DOHH2 (cell line): ENCODE measurements at regions not wholly inside any gene's neighbourhood (a gene's known extent, or its start where the extent isn't known, plus 50 kb on each side); places are given as distances from the start of the nearest gene placed in this dataset.
A peak's percentile ranks its signal among the peaks of the same experiment; 100 is the strongest.

ENCODE experiments used
- H3F3A ChIP-seq: fragments of 200-600 bp; sonication (generic), shearing (Covaris generic); 2 replicates; pipeline ENCODE4 v1.6.0; 2016; ENCODE audit warnings: antibody characterized with exemption, mild to moderate bottlenecking; ENCODE audit not compliant: control insufficient read depth, insufficient read depth
- H3K27ac ChIP-seq: fragments of 200-600 bp; sonication (generic); 2 replicates; pipeline ENCODE4 v1.5.1; 2014; ENCODE audit warnings: low read depth, mild to moderate bottlenecking, low read length, moderate library complexity
- H3K27me3 ChIP-seq: fragments of 200-600 bp; sonication (generic); 2 replicates; pipeline ENCODE4 v1.6.1; 2014; ENCODE audit warnings: mild to moderate bottlenecking, low read length, mixed read lengths; ENCODE audit not compliant: control insufficient read depth
- H3K36me3 ChIP-seq: fragments of 200-600 bp; sonication (generic); 2 replicates; pipeline ENCODE4 v1.6.1; 2014; ENCODE audit warnings: mild to moderate bottlenecking, low read length, moderate library complexity, mixed read lengths; ENCODE audit not compliant: control insufficient read depth
- H3K4me1 ChIP-seq: fragments of 200-600 bp; sonication (generic); 2 replicates; pipeline ENCODE4 v1.6.1; 2014; ENCODE audit warnings: mild to moderate bottlenecking, low read length, mixed read lengths; ENCODE audit not compliant: control insufficient read depth
- H3K4me2 ChIP-seq: fragments of 200-600 bp; sonication (generic); 2 replicates; pipeline ENCODE4 v1.6.0; 2014; ENCODE audit warnings: mild to moderate bottlenecking, low read length, moderate library complexity
- H3K4me3 ChIP-seq: fragments of 200-600 bp; sonication (generic); 2 replicates; pipeline ENCODE4 v1.5.1; 2014; ENCODE audit warnings: mild to moderate bottlenecking, low read length, mixed read lengths
- H3K79me2 ChIP-seq: fragments of 200-600 bp; sonication (generic); 2 replicates; pipeline ENCODE4 v1.6.1; 2014; ENCODE audit warnings: mild to moderate bottlenecking, low read length, mixed read lengths; ENCODE audit not compliant: control insufficient read depth
- H3K9me2 ChIP-seq: fragments of 200-600 bp; sonication (generic); replicated peaks from 2 replicates; pipeline ENCODE4 v1.6.1; 2014; ENCODE audit warnings: mild to moderate bottlenecking, low read length, mixed read lengths; ENCODE audit not compliant: control insufficient read depth
- H3K9me3 ChIP-seq: fragments of 200-600 bp; sonication (generic); 2 replicates; pipeline ENCODE4 v1.6.1; 2014; ENCODE audit warnings: antibody characterized with exemption, low read length, mixed read lengths; ENCODE audit not compliant: control insufficient read depth, insufficient read depth
- H4K20me1 ChIP-seq: fragments of 200-600 bp; sonication (generic); 2 replicates; pipeline ENCODE4 v1.6.0; 2014; ENCODE audit warnings: low read depth, mild to moderate bottlenecking, antibody characterized with exemption, low read length, moderate library complexity; ENCODE audit not compliant: control insufficient read depth, insufficient read depth
- EZH2phosphoT487 ChIP-seq: fragments of 200-600 bp; sonication (generic); IDR thresholded peaks from 2 replicates; pipeline ENCODE4 v1.6.1; 2017; ENCODE audit warnings: borderline replicate concordance, mild to moderate bottlenecking, antibody characterized with exemption, low read length, moderate library complexity, mixed read lengths
- TF ChIP-seq, protein P1 (sequence below): fragments of 200-600 bp; sonication (generic); IDR thresholded peaks from one replicate; pipeline ENCODE4 v1.5.1; 2014; ENCODE audit warnings: antibody characterized with exemption, mild to moderate bottlenecking, low read depth, low read length; ENCODE audit not compliant: poor library complexity, severe bottlenecking

DNA sequence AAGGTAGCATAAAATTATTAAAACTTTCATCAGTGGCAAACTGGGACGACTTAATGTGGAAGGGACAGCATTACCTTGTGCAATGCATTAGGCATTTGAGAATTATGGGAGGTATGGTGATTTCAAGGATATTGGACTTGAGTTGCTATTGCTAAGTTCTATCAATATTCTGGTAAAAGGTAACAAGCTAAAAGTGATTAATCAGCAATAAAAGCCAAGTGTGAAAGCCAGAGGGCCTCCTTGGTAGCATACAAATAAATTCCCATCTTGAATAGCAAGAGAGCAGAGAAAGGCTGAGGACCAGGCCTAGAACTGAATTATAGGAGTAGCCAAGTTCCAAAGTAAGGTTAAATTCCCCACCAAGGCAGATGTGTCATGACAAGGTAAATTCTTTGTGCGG is 74.2 kb upstream of the KCNH7 start:
- no peaks in the 10 kb centered on the region for H3K4me1 ChIP-seq
- H3K4me3 ChIP-seq = no peak overlapping the region
- no peaks in the 10 kb centered on the region for H3K9me2 ChIP-seq
- H3F3A ChIP-seq = no peaks in the 10 kb centered on the region
- no peaks in the 10 kb centered on the region for H3K27me3 ChIP-seq
- H3K27ac ChIP-seq = no peak overlapping the region
- H3K79me2 ChIP-seq = no peaks in the 10 kb centered on the region
- no peak overlapping the region for H3K4me2 ChIP-seq
- no peaks in the 10 kb centered on the region for H3K36me3 ChIP-seq
- H3K9me3 ChIP-seq = no peaks in the 10 kb centered on the region
- no peaks in the 10 kb centered on the region for H4K20me1 ChIP-seq
- no peak for TF ChIP-seq EZH2phosphoT487
- TF ChIP-seq, protein P1, sequence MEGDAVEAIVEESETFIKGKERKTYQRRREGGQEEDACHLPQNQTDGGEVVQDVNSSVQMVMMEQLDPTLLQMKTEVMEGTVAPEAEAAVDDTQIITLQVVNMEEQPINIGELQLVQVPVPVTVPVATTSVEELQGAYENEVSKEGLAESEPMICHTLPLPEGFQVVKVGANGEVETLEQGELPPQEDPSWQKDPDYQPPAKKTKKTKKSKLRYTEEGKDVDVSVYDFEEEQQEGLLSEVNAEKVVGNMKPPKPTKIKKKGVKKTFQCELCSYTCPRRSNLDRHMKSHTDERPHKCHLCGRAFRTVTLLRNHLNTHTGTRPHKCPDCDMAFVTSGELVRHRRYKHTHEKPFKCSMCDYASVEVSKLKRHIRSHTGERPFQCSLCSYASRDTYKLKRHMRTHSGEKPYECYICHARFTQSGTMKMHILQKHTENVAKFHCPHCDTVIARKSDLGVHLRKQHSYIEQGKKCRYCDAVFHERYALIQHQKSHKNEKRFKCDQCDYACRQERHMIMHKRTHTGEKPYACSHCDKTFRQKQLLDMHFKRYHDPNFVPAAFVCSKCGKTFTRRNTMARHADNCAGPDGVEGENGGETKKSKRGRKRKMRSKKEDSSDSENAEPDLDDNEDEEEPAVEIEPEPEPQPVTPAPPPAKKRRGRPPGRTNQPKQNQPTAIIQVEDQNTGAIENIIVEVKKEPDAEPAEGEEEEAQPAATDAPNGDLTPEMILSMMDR = no peak

- TF ChIP-seq, protein P1 = no peak
- TF ChIP-seq EZH2phosphoT487 = no peak
Measured at GRCh38 chr2:162908567-162908966, 70.0 kb upstream of the KCNH7 start.

DNA sequence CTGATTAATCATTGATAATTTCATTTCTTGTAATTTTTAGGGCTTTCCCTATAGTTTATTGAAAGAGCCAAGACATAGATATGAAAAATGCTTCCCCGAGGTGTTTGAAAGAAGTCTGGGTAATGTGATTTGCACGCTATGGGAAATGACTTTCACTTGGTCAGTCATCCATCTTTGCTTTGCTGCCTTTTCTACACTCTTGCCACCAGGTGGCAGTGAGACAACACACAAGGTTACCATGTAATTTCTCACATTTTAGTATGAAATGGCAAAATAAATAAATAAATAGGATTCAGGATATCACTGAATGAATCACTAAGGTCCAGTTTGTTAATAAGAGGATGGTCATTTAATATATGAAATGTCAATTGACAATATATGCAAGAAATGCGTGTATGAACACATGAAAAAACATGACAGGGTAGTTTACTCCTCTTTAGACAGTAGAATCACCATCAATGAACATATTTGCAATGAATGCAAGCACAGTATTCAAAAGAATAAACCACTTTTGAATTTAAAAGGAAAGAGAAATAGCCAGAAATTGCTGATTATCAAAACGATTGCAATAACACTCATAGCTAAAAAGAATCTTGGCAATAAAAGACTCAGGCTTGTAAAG is 52.2 kb upstream of the KCNH7 start:
- TF ChIP-seq EZH2phosphoT487 = no peak
- TF ChIP-seq, protein P1 = peak; percentile 80
- no peaks in the 10 kb centered on the region for H3K79me2 ChIP-seq
- no peaks in the 10 kb centered on the region for H3K27me3 ChIP-seq
- no peaks in the 10 kb centered on the region for H3K9me2 ChIP-seq
- no peak overlapping the region for H3K4me3 ChIP-seq
- H3K4me1 ChIP-seq = no peaks in the 10 kb centered on the region
- H3K4me2 ChIP-seq = no peak overlapping the region
- no peaks in the 10 kb centered on the region for H3K9me3 ChIP-seq
- H3K36me3 ChIP-seq = no peaks in the 10 kb centered on the region
- no peaks in the 10 kb centered on the region for H3F3A ChIP-seq
- no peaks in the 10 kb centered on the region for H4K20me1 ChIP-seq
- no peak overlapping the region for H3K27ac ChIP-seq

More at GRCh38 chr2:162908567-162908966, 70.0 kb upstream of the KCNH7 start:
- Histone ChIP-seq H4K20me1 (no peaks in the 10 kb centered on the region), H3K4me2 (no peak overlapping the region), H3K9me2 (no peaks in the 10 kb centered on the region), H3K27ac (no peak overlapping the region), H3K79me2 (no peaks in the 10 kb centered on the region), H3K27me3 (no peaks in the 10 kb centered on the region), H3K4me1 (no peaks in the 10 kb centered on the region), H3K36me3 (no peaks in the 10 kb centered on the region), H3K4me3 (no peak overlapping the region), H3K9me3 (no peaks in the 10 kb centered on the region), H3F3A (no peaks in the 10 kb centered on the region)
